ENCODE measurements at regions not wholly inside any gene's neighbourhood (a gene's known extent, or its start where the extent isn't known, plus 50 kb on each side); places are given as distances from the start of the nearest gene placed in this dataset.

DNA sequence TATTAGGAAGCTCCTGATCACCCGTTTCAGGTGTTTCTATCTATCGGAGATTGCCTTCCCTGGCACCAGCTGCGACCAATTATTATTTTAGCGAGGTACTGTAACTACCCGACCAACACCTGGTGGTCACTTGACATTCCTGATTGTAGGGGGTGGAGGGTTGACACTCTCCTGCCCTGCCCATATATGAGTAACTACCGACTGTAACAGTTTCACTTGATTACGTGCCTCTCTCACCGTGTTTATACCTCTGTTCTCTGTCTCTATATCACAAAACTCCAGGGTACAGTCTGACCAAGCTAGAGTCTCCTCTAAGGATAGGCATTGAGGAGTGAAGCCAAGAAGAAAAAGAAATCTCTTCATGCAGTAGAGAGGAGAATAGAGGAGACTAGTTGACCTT is 268.0 kb upstream of the LRATD1 start:
- Histone ChIP-seq H3K4me2 (ENCODE audit: control insufficient read depth, insufficient read depth) (no peak overlapping the region), H3K79me2 (ENCODE audit: control insufficient read depth, insufficient read depth, low read length) (no peaks in the 10 kb centered on the region), H3K9me3 (replicated peaks; ENCODE audit: control insufficient read depth, insufficient read depth, low read length) (no peaks in the 10 kb centered on the region), H3K36me3 (ENCODE audit: control insufficient read depth in 2 of 2, insufficient read depth in 2 of 2, low read length in 1 of 2) (no peaks in the 10 kb centered on the region), H4K20me1 (ENCODE audit: control insufficient read depth, insufficient read depth) (no peaks in the 10 kb centered on the region), H3K4me3 (no peak overlapping the region), H3K27me3 (replicated peaks in 1 of 2; ENCODE audit: control insufficient read depth in 2 of 2, insufficient read depth in 2 of 2, low read length in 1 of 2) (no peaks in the 10 kb centered on the region), H2AFZ (ENCODE audit: control insufficient read depth, low read depth, low read length) (no peak overlapping the region), H3K9ac (ENCODE audit: control insufficient read depth, insufficient read depth, low read length) (no peak overlapping the region), H3K4me1 (ENCODE audit: control insufficient read depth, insufficient read depth, low read length) (no peaks in the 10 kb centered on the region), H3K27ac (ENCODE audit: control insufficient read depth, insufficient read depth) (no peak overlapping the region)
- ATAC-seq: no peak
- TF ChIP-seq, protein P1, sequence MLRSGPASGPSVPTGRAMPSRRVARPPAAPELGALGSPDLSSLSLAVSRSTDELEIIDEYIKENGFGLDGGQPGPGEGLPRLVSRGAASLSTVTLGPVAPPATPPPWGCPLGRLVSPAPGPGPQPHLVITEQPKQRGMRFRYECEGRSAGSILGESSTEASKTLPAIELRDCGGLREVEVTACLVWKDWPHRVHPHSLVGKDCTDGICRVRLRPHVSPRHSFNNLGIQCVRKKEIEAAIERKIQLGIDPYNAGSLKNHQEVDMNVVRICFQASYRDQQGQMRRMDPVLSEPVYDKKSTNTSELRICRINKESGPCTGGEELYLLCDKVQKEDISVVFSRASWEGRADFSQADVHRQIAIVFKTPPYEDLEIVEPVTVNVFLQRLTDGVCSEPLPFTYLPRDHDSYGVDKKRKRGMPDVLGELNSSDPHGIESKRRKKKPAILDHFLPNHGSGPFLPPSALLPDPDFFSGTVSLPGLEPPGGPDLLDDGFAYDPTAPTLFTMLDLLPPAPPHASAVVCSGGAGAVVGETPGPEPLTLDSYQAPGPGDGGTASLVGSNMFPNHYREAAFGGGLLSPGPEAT (IDR thresholded peaks at IDR 0.05; ENCODE audit: low read depth): no peak
- TF ChIP-seq MYB (IDR thresholded peaks at IDR 0.05; ENCODE audit: borderline replicate concordance, low read depth, low read length) (no peak), EED (IDR thresholded peaks at IDR 0.05; ENCODE audit: low read depth) (no peak), ZNF24 (IDR thresholded peaks at IDR 0.05) (no peak), ZNF274 (IDR thresholded peaks at IDR 0.05; ENCODE audit: insufficient read depth, insufficient read length) (no peak), ATF7 (IDR thresholded peaks at IDR 0.05; ENCODE audit: low read depth) (no peak), JUND (IDR thresholded peaks at IDR 0.05; ENCODE audit: low read depth, low read length) (no peak), RUNX3 (IDR thresholded peaks at IDR 0.05; ENCODE audit: low read length) (no peak), SMC3 (IDR thresholded peaks at IDR 0.05; ENCODE audit: borderline replicate concordance, low read length) (no peak), SMAD1 (IDR thresholded peaks at IDR 0.05; ENCODE audit: low read depth, partially characterized antibody) (no peak)
- SMC1A ChIA-PET (ENCODE audit: uncharacterized antibody, unreplicated experiment): no interaction called here
- intact Hi-C loops (cut with micrococcal nuclease; ENCODE audit: unreplicated experiment): no loop called here
- no peak for DNase-seq (ENCODE audit: low read depth, low spot score)
- no TSS peak for BruUV-seq (replicated peaks)
- no peak for FAIRE-seq
- in situ Hi-C loops (cut with MboI): no loop called here
- RAD21 ChIA-PET (ENCODE audit: unreplicated experiment): no interaction called here
- POLR2A ChIA-PET: no interaction called here
- WGBS (ENCODE audit: insufficient coverage, insufficient replicate concordance, low lambda C conversion rate, missing lambda C conversion rate): 40% methylated on average over 7 of the region's 8 CpGs
- CTCF ChIA-PET: no interaction called here
